IMR-90 (cell line): ENCODE measurements at regions not wholly inside any gene's neighbourhood (a gene's known extent, or its start where the extent isn't known, plus 50 kb on each side); places are given as distances from the start of the nearest gene placed in this dataset.

Source experiments
- ATAC-seq: fragments of 200-7000 bp; cut with Tn5 transposase; 2 replicates; pipeline ENCODE4 v1.9.1; 2020; ENCODE audit warnings: low read depth, mild to moderate bottlenecking, moderate library complexity
- BruUV-seq: library from RNA; stranded (reverse); fragments of 400-500 nt; replicated peaks from 2 replicates; lab custom pipeline; 2021; lab: Mats Ljungman, UMichigan
- CTCF ChIA-PET: fragments of 300-600 bp; formaldehyde crosslinking; extraction: SDS; loops from one replicate; lab custom pipeline; 2021; ENCODE audit warnings: antibody characterized with exemption; lab: Yijun Ruan, JAX
- POLR2A ChIA-PET: fragments of 300-600 bp; sonication (Branson Sonifier 250); formaldehyde crosslinking; loops from one replicate; lab custom pipeline; 2022; ENCODE audit warnings: antibody characterized with exemption; ENCODE audit not compliant: unreplicated experiment; lab: Charles Lee
- DNase-seq: peaks from one replicate; pipeline ENCODE4 v3.0.0; 2013
- H2AFZ ChIP-seq: replicated peaks from 2 replicates; pipeline ENCODE3; 2013; ENCODE audit warnings: low read length, mild to moderate bottlenecking; ENCODE audit not compliant: poor library complexity
- H2AK5ac ChIP-seq: 2 replicates; pipeline ENCODE4 v1.6.1; 2013; ENCODE audit warnings: low read depth, low read length, inconsistent platforms
- H2AK9ac ChIP-seq: replicated peaks from 2 replicates; pipeline ENCODE3; 2013; ENCODE audit warnings: mild to moderate bottlenecking, low read depth, low read length, moderate library complexity; ENCODE audit not compliant: poor library complexity
- H2BK120ac ChIP-seq: 2 replicates; pipeline ENCODE4 v1.6.1; 2013; ENCODE audit warnings: low read depth, low read length, inconsistent platforms
- H2BK15ac ChIP-seq: 3 replicates; pipeline ENCODE4 v1.6.1; 2013; ENCODE audit warnings: low read depth, low read length, inconsistent platforms
- H2BK20ac ChIP-seq: 2 replicates; pipeline ENCODE4 v1.6.1; 2013; ENCODE audit warnings: low read depth, mild to moderate bottlenecking, inconsistent platforms, low read length, moderate library complexity
- H2BK5ac ChIP-seq: 2 replicates; pipeline ENCODE4 v1.6.1; 2013; ENCODE audit warnings: mild to moderate bottlenecking, low read depth, low read length, inconsistent platforms; ENCODE audit not compliant: poor library complexity, severe bottlenecking
- H3K14ac ChIP-seq: replicated peaks from 2 replicates; pipeline ENCODE4 v1.6.1; 2013; ENCODE audit warnings: low read depth, low read length, inconsistent platforms
- H3K18ac ChIP-seq: 2 replicates; pipeline ENCODE4 v1.6.1; 2013; ENCODE audit warnings: low read depth, low read length, control low read depth
- H3K23ac ChIP-seq: 2 replicates; pipeline ENCODE4 v1.6.1; 2013; ENCODE audit warnings: low read depth, low read length, inconsistent platforms
- H3K27ac ChIP-seq: 2 replicates; pipeline ENCODE4 v1.5.1; 2013; ENCODE audit warnings: mild to moderate bottlenecking, control low read depth, low read length; ENCODE audit not compliant: insufficient read depth
- H3K27me3 ChIP-seq: 2 replicates; pipeline ENCODE4 v1.6.1; 2013; ENCODE audit warnings: low read length; ENCODE audit not compliant: control insufficient read depth, insufficient read depth
- H3K36me3 ChIP-seq: 2 replicates; pipeline ENCODE4 v1.6.1; 2013; ENCODE audit warnings: low read length, mixed read lengths; ENCODE audit not compliant: control insufficient read depth, insufficient read depth
- H3K4ac ChIP-seq: 2 replicates; pipeline ENCODE4 v1.6.1; 2013; ENCODE audit warnings: low read depth, low read length, inconsistent platforms
- H3K4me1 ChIP-seq: 2 replicates; pipeline ENCODE4 v1.6.1; 2013; ENCODE audit warnings: low read length, mixed read lengths; ENCODE audit not compliant: control insufficient read depth, insufficient read depth
- H3K4me2 ChIP-seq: 2 replicates; pipeline ENCODE4 v1.6.1; 2013; ENCODE audit warnings: low read depth, mild to moderate bottlenecking, control low read depth, low read length, moderate library complexity
- H3K4me3 ChIP-seq: 2 replicates; pipeline ENCODE4 v1.5.1; 2013; ENCODE audit warnings: low read depth, mild to moderate bottlenecking, control low read depth, low read length, moderate library complexity; ENCODE audit not compliant: insufficient read depth
- H3K56ac ChIP-seq: 2 replicates; pipeline ENCODE4 v1.6.1; 2013; ENCODE audit warnings: low read length, inconsistent platforms; ENCODE audit not compliant: insufficient read depth; ENCODE audit errors: extremely low read depth
- H3K79me1 ChIP-seq, 2 experiments: 2 replicates each; pipeline ENCODE4 v1.6.1; 2013; ENCODE audit warnings: low read length in 2 of 2, inconsistent platforms in 1 of 2, low read depth in 1 of 2
- H3K9ac ChIP-seq: 2 replicates; pipeline ENCODE4 v1.6.1; 2013; ENCODE audit warnings: low read depth, low read length, control low read depth
- H3K9me1 ChIP-seq: 2 replicates; pipeline ENCODE4 v1.6.1; 2013; ENCODE audit warnings: low read length, inconsistent platforms; ENCODE audit not compliant: insufficient read depth
- H3K9me3 ChIP-seq: 2 replicates; pipeline ENCODE4 v1.6.1; 2013; ENCODE audit warnings: low read length; ENCODE audit not compliant: control insufficient read depth, insufficient read depth
- H4K20me1 ChIP-seq: 2 replicates; pipeline ENCODE4 v1.6.1; 2013; ENCODE audit warnings: low read length, inconsistent platforms; ENCODE audit not compliant: insufficient read depth
- H4K5ac ChIP-seq: 2 replicates; pipeline ENCODE4 v1.6.1; 2013; ENCODE audit warnings: mild to moderate bottlenecking, low read depth, low read length, control low read depth
- H4K8ac ChIP-seq, 2 experiments: 2 replicates each; pipeline ENCODE4 v1.6.1; 2013; ENCODE audit warnings: low read depth in 2 of 2, low read length in 2 of 2, control low read depth in 1 of 2, inconsistent platforms in 1 of 2
- H4K91ac ChIP-seq: 2 replicates; pipeline ENCODE4 v1.6.1; 2013; ENCODE audit warnings: low read depth, low read length, inconsistent platforms; ENCODE audit not compliant: insufficient read depth
- BHLHE40 ChIP-seq: fragments of 150-350 bp; IDR thresholded peaks from 2 replicates; pipeline ENCODE4 v1.6.1; 2016; ENCODE audit warnings: mild to moderate bottlenecking, low read depth, low read length
- CEBPB ChIP-seq: IDR thresholded peaks from 2 replicates; pipeline ENCODE4 v1.6.1; 2012; ENCODE audit warnings: low read depth, low read length, improper control_type of control experiment
- CTCF ChIP-seq: conservative IDR thresholded peaks from 2 replicates; pipeline ENCODE4 v1.5.1; 2012; ENCODE audit warnings: mild to moderate bottlenecking, low read depth, low read length, improper control_type of control experiment
- FOS ChIP-seq: fragments of 150-350 bp; IDR thresholded peaks from 2 replicates; pipeline ENCODE4 v1.6.1; 2016; ENCODE audit warnings: low read depth, low read length
- MAZ ChIP-seq: IDR thresholded peaks from 2 replicates; pipeline ENCODE4 v1.6.1; 2012; ENCODE audit warnings: low read depth, mild to moderate bottlenecking, low read length, improper control_type of control experiment, moderate library complexity, borderline replicate concordance
- NFE2L2 ChIP-seq: fragments of 150-350 bp; IDR thresholded peaks from 2 replicates; pipeline ENCODE4 v1.6.1; 2016; ENCODE audit warnings: low read depth, mild to moderate bottlenecking, low read length
- POLR2A ChIP-seq: IDR thresholded peaks from 2 replicates; pipeline ENCODE4 v1.6.1; 2012; ENCODE audit warnings: mild to moderate bottlenecking, low read depth, low read length
- RAD21 ChIP-seq: IDR thresholded peaks from 2 replicates; pipeline ENCODE4 v1.6.1; 2012; ENCODE audit warnings: low read length, improper control_type of control experiment
- RCOR1 ChIP-seq: IDR thresholded peaks from 2 replicates; pipeline ENCODE4 v1.6.1; 2012; ENCODE audit warnings: mild to moderate bottlenecking, low read length, improper control_type of control experiment; ENCODE audit not compliant: insufficient replicate concordance
- RFX5 ChIP-seq: IDR thresholded peaks from 2 replicates; pipeline ENCODE4 v1.8.0; 2012; ENCODE audit warnings: low read depth, mild to moderate bottlenecking, low read length, moderate library complexity
- SMC3 ChIP-seq: fragments of 150-350 bp; IDR thresholded peaks from 2 replicates; pipeline ENCODE4 v1.6.1; 2016; ENCODE audit warnings: low read depth, mild to moderate bottlenecking, antibody characterized with exemption, low read length, moderate library complexity
- USF2 ChIP-seq: fragments of 150-350 bp; IDR thresholded peaks from 2 replicates; pipeline ENCODE4 v1.6.1; 2017; ENCODE audit warnings: mild to moderate bottlenecking, antibody characterized with exemption, low read length, low read depth
- WGBS, 2 experiments: methylation state at CpG; one replicate each; pipeline versions ENCODE4 v1.1.5 to v1.1.7; 2013; ENCODE audit warnings: missing lambda C conversion rate in 2 of 2; ENCODE audit not compliant: insufficient read length in 1 of 2; ENCODE audit errors: extremely low coverage in 2 of 2; 5-methylcytosine and 5-hydroxymethylcytosine counted together
- dilution Hi-C: fragments of 300-500 bp; cut with HindIII; formaldehyde crosslinking; loops from one replicate; pipeline ENCODE4 v1.14.3; 2018; ENCODE audit warnings: low sequenced_read_pairs; ENCODE audit not compliant: unreplicated experiment
- in situ Hi-C: fragments of 300-500 bp; cut with MboI; formaldehyde crosslinking; loops from 3 replicates; pipeline ENCODE4 v1.14.3; 2019; ENCODE audit warnings: low sequenced_read_pairs, inconsistent platforms, mixed read lengths
- intact Hi-C: fragments of 100-400 bp; cut with micrococcal nuclease; formaldehyde crosslinking; loops from 2 replicates; pipeline ENCODE4 v1.10.0; 2022
- TF ChIP-seq, protein P1 (sequence below): fragments of 150-350 bp; IDR thresholded peaks from 2 replicates; pipeline ENCODE4 v1.6.1; 2016; ENCODE audit warnings: low read depth, mild to moderate bottlenecking, low read length, moderate library complexity, borderline replicate concordance

DNA sequence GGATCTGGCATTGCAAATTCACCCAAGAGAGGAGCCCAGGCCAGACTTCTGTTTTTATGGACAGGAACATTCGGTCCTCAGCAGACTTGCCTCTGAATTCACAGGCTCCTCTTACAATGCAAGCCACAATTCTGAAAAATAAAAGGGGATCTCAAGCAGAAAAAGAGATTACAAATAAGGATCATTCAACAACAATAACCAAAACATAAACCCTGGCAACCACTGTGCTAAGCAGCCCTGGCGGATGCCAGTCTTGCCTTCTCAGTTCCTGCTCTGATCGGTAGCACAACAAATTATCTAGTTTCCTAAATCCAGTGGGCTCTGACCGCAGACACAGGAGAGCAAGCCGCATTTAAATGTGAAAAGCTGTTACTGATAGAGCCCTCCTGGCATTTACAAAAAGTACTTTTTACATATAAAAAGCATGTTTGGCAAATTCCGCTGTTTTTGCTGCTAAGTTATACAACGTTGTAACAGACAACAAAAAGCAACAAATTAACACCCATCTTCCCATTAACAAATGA is 123.4 kb upstream of the FOXD3 start:
- WGBS, 2 experiments = no CpG with 5 or more reads among the region's 7 CpGs
- no peaks in the 10 kb centered on the region for H3K36me3 ChIP-seq
- H3K23ac ChIP-seq = no peak overlapping the region
- H3K56ac ChIP-seq = no peak overlapping the region
- dilution Hi-C loops (no loop called here), intact Hi-C loops (no loop called here), in situ Hi-C loops (no loop called here)
- no peaks in the 10 kb centered on the region for H4K20me1 ChIP-seq
- CTCF ChIA-PET = no interaction called here
- no peaks in the 10 kb centered on the region for H3K4me1 ChIP-seq
- no peak overlapping the region for H3K18ac ChIP-seq
- no peak overlapping the region for H3K4me2 ChIP-seq
- H3K4me3 ChIP-seq = no peak overlapping the region
- no peak for ATAC-seq
- H4K91ac ChIP-seq = no peak overlapping the region
- no peak overlapping the region for H2AK5ac ChIP-seq
- H3K9ac ChIP-seq = no peak overlapping the region
- H3K27me3 ChIP-seq = peaks cover 4% of the 10 kb centered on the region
- no peaks in the 10 kb centered on the region for H3K9me3 ChIP-seq
- no peak overlapping the region for H2AK9ac ChIP-seq
- no peak overlapping the region for H4K5ac ChIP-seq
- no peak overlapping the region for H3K14ac ChIP-seq
- no peak overlapping the region for H2BK20ac ChIP-seq
- no peak overlapping the region for H3K4ac ChIP-seq
- H2BK15ac ChIP-seq = no peak overlapping the region
- H3K79me1 ChIP-seq = no peaks in the 10 kb centered on the region
- no peak overlapping the region for H2BK120ac ChIP-seq
- no TSS peak for BruUV-seq
- POLR2A ChIA-PET = no interaction called here
- no peak overlapping the region for H4K8ac ChIP-seq
- H3K27ac ChIP-seq = no peak overlapping the region
- H3K9me1 ChIP-seq = no peaks in the 10 kb centered on the region
- H2BK5ac ChIP-seq = no peak overlapping the region
- H2AFZ ChIP-seq = no peak overlapping the region
- TF ChIP-seq USF2 (no peak), MAZ (no peak), CEBPB (no peak), POLR2A (no peak), BHLHE40 (no peak), NFE2L2 (no peak), RAD21 (no peak), RFX5 (no peak), CTCF (no peak), RCOR1 (no peak), SMC3 (no peak), FOS (no peak)
- TF ChIP-seq, protein P1, sequence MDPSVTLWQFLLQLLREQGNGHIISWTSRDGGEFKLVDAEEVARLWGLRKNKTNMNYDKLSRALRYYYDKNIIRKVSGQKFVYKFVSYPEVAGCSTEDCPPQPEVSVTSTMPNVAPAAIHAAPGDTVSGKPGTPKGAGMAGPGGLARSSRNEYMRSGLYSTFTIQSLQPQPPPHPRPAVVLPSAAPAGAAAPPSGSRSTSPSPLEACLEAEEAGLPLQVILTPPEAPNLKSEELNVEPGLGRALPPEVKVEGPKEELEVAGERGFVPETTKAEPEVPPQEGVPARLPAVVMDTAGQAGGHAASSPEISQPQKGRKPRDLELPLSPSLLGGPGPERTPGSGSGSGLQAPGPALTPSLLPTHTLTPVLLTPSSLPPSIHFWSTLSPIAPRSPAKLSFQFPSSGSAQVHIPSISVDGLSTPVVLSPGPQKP = no peak
- no peak for DNase-seq
